Gastrocnemius medialis (tissue), 4 donors: ENCODE measurements at regions not wholly inside any gene's neighbourhood (a gene's known extent, or its start where the extent isn't known, plus 50 kb on each side); places are given as distances from the start of the nearest gene placed in this dataset.
"Not testable (repeated sequence)": the region's sequence is repeated elsewhere in the genome, so short reads cannot be mapped to it uniquely, and the experiment has no call there.

Experiments used
- ATAC-seq, 2 donors: fragments of 150-250 bp; one replicate each; pipeline ENCODE4 v1.9.1; 2016
- DNase-seq, 2 donors: peaks; one replicate each; pipeline ENCODE4 v3.0.0-alpha.2; 2019
- H3K27ac ChIP-seq, 4 donors: fragments of 200-600 bp; sonication (generic); 1 replicate in 1 of 4; 2 replicates in 3 of 4; pipeline ENCODE4 v1.5.1; 2016 to 2018; ENCODE audit warnings: mild to moderate bottlenecking in 2 of 4, moderate library complexity in 1 of 4
- H3K27me3 ChIP-seq, 3 donors: fragments of 200-600 bp; sonication (generic) in 2 of 3; 1 replicate in 1 of 3; 2 replicates in 2 of 3; pipeline versions ENCODE4 v1.5.1 to v1.6.0; 2016 to 2019; ENCODE audit warnings: mild to moderate bottlenecking in 1 of 3, moderate library complexity in 1 of 3
- H3K36me3 ChIP-seq, 2 donors: fragments of 200-600 bp; sonication (generic) in 1 of 2; one replicate each; pipeline ENCODE4 v1.5.1; 2017 to 2018
- H3K4me1 ChIP-seq, 2 donors: fragments of 200-600 bp; sonication (generic) in 1 of 2; one replicate each; pipeline ENCODE4 v1.5.1; 2016 to 2017; ENCODE audit warnings: mild to moderate bottlenecking in 2 of 2
- H3K4me3 ChIP-seq, 4 donors: fragments of 200-600 bp; sonication (generic) in 3 of 4; 1 replicate in 1 of 4; 2 replicates in 3 of 4; pipeline ENCODE4 v1.5.1; 2016 to 2019; ENCODE audit warnings: mild to moderate bottlenecking in 2 of 4
- H3K9me3 ChIP-seq, 3 donors: fragments of 200-600 bp; sonication (generic) in 2 of 3; 1 replicate in 1 of 3; 2 replicates in 2 of 3; pipeline ENCODE4 v1.5.1; 2016 to 2019
- CTCF ChIP-seq, 5 experiments: fragments of 450-650 bp in 3 of 5; fragments of 200-600 bp in 2 of 5; sonication (generic) in 2 of 5; IDR thresholded peaks in 4 of 5; conservative IDR thresholded peaks in 1 of 5; 1 replicate in 4 of 5; 2 replicates in 1 of 5; pipeline ENCODE4 v1.5.1; 2016 to 2019; ENCODE audit warnings: antibody characterized with exemption in 5 of 5, mild to moderate bottlenecking in 3 of 5, moderate library complexity in 3 of 5
- POLR2A ChIP-seq, 2 donors: fragments of 450-650 bp; IDR thresholded peaks; one replicate each; pipeline ENCODE4 v1.6.1; 2017; ENCODE audit warnings: antibody characterized with exemption in 2 of 2, mild to moderate bottlenecking in 2 of 2, moderate library complexity in 2 of 2
- in situ Hi-C, 4 donors: fragments of 200-750 bp; cut with MboI; loops; one replicate each; pipeline versions ENCODE4 v1.15.0 to v1.8.0; 2017; ENCODE audit warnings: low sequenced_read_pairs in 4 of 4
- intact Hi-C: fragments of 100-400 bp; cut with DNase I; formaldehyde crosslinking; loops from one replicate; pipeline ENCODE4 v1.15.1; 2023; ENCODE audit warnings: low total_unique reads

- Histone ChIP-seq H3K36me3 (no peaks in the 10 kb centered on the region), H3K27ac (no peak overlapping the region), H3K4me1 (no peaks in the 10 kb centered on the region), H3K4me3 (no peak overlapping the region), H3K27me3 (peaks cover 0 to 3% (median 0%) of the 10 kb centered on the region in 3 donors), H3K9me3 (no peaks in the 10 kb centered on the region)
- intact Hi-C loops (no loop called here), in situ Hi-C loops (no loop called here)
- no peak for ATAC-seq
- no peak for DNase-seq
- TF ChIP-seq CTCF (IDR thresholded peaks at IDR 0.05 in 4 of 5, conservative IDR thresholded peaks at IDR 0.05 in 1 of 5) = no peak
These were observed 154.8 kb upstream of the GRIK3 start for GRCh38 chr1:37189111-37189510.

GRCh38 chr1:37197411-37197810 is 163.1 kb upstream of the GRIK3 start:
- in situ Hi-C loops (no loop called here), intact Hi-C loops (no loop called here)
- peaks cover 0 to 5% (median 0%) of the 10 kb centered on the region in 3 donors for H3K27me3 ChIP-seq
- DNase-seq (no peak), ATAC-seq (no peak)
- no peaks in the 10 kb centered on the region for H3K36me3 ChIP-seq
- peaks cover 0 to 8% (median 0%) of the 10 kb centered on the region in 3 donors for H3K9me3 ChIP-seq
- H3K27ac ChIP-seq = no peak overlapping the region
- no peaks in the 10 kb centered on the region for H3K4me1 ChIP-seq
- TF ChIP-seq CTCF (IDR thresholded peaks at IDR 0.05 in 4 of 5, conservative IDR thresholded peaks at IDR 0.05 in 1 of 5) = no peak
- no peak for TF ChIP-seq POLR2A (IDR thresholded peaks at IDR 0.05)
- no peak overlapping the region for H3K4me3 ChIP-seq

GRCh38 chr1:37214305-37214704 is 180.0 kb upstream of the GRIK3 start:
- in situ Hi-C loops, H3K27ac ChIP-seq, DNase-seq, intact Hi-C loops, H3K27me3 ChIP-seq, ATAC-seq, H3K4me3 ChIP-seq, H3K9me3 ChIP-seq, H3K36me3 ChIP-seq, H3K4me1 ChIP-seq: not testable (repeated sequence)

- TF ChIP-seq POLR2A (IDR thresholded peaks at IDR 0.05) (no peak), CTCF (IDR thresholded peaks at IDR 0.05 in 4 of 5, conservative IDR thresholded peaks at IDR 0.05 in 1 of 5) (no peak)
- Histone ChIP-seq H3K27ac (no peak overlapping the region), H3K27me3 (peaks cover 0 to 6% (median 2%) of the 10 kb centered on the region in 3 donors), H3K4me1 (no peaks in the 10 kb centered on the region), H3K36me3 (no peaks in the 10 kb centered on the region), H3K4me3 (no peak overlapping the region), H3K9me3 (no peaks in the 10 kb centered on the region)
- DNase-seq (no peak), ATAC-seq (no peak)
- intact Hi-C loops (no loop called here), in situ Hi-C loops (no loop called here)
These were observed 199.3 kb upstream of the GRIK3 start for GRCh38 chr1:37233606-37234005.

- no peak overlapping the region for H3K27ac ChIP-seq
- intact Hi-C loops (no loop called here), in situ Hi-C loops (no loop called here)
- ATAC-seq (no peak), DNase-seq (no peak)
- TF ChIP-seq POLR2A (IDR thresholded peaks at IDR 0.05) = no peak
- TF ChIP-seq CTCF (IDR thresholded peaks at IDR 0.05 in 4 of 5, conservative IDR thresholded peaks at IDR 0.05 in 1 of 5) = no peak
- no peaks in the 10 kb centered on the region for H3K9me3 ChIP-seq
- H3K4me1 ChIP-seq = no peaks in the 10 kb centered on the region
- H3K36me3 ChIP-seq = no peaks in the 10 kb centered on the region
- H3K4me3 ChIP-seq = no peak overlapping the region
- H3K27me3 ChIP-seq = peaks cover 0 to 6% (median 2%) of the 10 kb centered on the region in 3 donors
These were observed 200.7 kb upstream of the GRIK3 start for GRCh38 chr1:37234941-37235418.
